ENCODE measurements at regions not wholly inside any gene's neighbourhood (a gene's known extent, or its start where the extent isn't known, plus 50 kb on each side); places are given as distances from the start of the nearest gene placed in this dataset.

GRCh38 chr17:27240086-27240801 lies 53.7 kb upstream of the WSB1 start:
- no peak for DNase-seq (ENCODE audit: low read depth in 1 of 2, low spot score in 1 of 2)

- no peak for DNase-seq (ENCODE audit: low read depth in 1 of 2, low spot score in 1 of 2)
Observed at GRCh38 chr17:27240802-27241155, 53.1 kb upstream of the WSB1 start.

GRCh38 chr17:27241346-27241946 lies 52.5 kb upstream of the WSB1 start:
- no peak for DNase-seq (ENCODE audit: low read depth in 1 of 2, low spot score in 1 of 2)

- DNase-seq (ENCODE audit: low read depth in 1 of 2, low spot score in 1 of 2): no peak
Observed at GRCh38 chr17:27242951-27243350, 51.0 kb upstream of the WSB1 start.

- no peak for DNase-seq (ENCODE audit: low read depth in 1 of 2, low spot score in 1 of 2)
Observed at GRCh38 chr17:27244011-27244410, 49.9 kb upstream of the WSB1 start.

Measured in activated T-helper 1 cell treated with anti-CD3 and anti-CD28 coated beads, Interleukin-2, amount 50 U/mL, for 16 hours (primary cell).